NCI-H748 (cell line): ENCODE measurements at regions not wholly inside any gene's neighbourhood (a gene's known extent, or its start where the extent isn't known, plus 50 kb on each side); places are given as distances from the start of the nearest gene placed in this dataset.

ENCODE experiments used
- DNase-seq: peaks from one replicate; lab custom pipeline; 2025; ENCODE audit not compliant: unreplicated experiment; lab: John Stamatoyannopoulos, UW

GRCh38 chr3:10583798-10584708 is 78.7 kb upstream of the ATP2B2 start:
- no peak for DNase-seq

DNA sequence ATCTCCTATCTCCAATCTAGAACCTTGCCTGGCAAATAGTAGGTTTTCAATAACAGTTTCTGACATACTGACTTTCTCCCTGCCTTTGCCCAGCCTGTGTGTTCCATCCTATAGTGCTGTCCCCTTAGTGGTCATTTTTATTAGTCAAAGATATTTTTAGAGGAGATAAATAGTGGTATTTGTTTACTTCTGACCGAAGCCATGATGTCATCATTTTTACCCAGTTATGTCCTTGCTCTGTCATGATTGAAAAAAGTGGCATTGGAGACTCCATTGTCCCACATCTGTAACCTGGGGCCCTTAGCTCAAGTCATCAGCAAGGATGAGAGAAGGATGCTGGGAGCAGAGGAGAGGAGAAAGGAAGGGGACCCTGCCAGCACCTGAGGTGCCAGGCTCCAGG is 80.6 kb upstream of the ATP2B2 start:
- no peak for DNase-seq

DNA sequence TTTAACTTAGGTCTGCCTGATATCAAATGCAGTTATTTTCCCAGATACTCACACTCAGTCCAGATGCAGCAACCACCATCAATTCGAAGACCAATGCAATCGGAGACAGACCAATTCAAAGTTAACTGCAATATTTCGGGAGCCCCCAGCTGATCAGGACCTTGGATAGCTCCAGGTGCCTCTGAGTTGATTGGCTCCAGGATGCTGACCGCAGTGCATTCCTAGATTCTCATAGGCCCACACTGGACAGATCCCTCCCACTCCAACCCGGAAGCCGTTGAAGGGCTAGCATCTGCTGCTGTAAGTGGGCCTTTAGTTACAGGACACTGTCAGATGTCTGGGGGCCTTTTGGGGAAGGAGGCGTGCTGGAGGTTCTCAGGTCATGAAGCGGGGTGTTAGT is 89.5 kb upstream of the ATP2B2 start:
- no peak for DNase-seq

GRCh38 chr3:10596746-10597448 is 91.5 kb upstream of the ATP2B2 start:
- DNase-seq, result no peak

- DNase-seq, result no peak
These were observed 92.3 kb upstream of the ATP2B2 start for GRCh38 chr3:10597733-10598132.

DNA sequence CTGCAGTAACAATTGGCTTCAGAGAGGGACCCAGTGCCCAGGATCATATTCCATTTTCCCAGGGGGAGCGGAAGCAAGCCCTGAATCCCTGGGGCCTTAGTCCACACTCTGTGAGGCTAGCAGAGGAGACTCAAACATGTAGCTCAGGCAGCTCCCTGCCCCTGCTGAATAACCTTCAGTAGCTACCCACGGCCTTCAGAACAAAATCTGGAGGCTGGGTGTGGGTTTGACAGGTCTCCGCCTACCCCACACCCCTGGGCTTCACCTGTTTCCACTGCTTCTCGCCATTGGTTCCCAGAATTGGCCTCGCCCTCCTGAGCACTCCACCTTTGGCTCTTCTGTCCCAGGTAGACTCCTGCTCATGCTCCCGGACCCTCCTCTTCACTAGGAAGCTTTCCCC is 93.6 kb upstream of the ATP2B2 start:
- DNase-seq, result no peak

DNA sequence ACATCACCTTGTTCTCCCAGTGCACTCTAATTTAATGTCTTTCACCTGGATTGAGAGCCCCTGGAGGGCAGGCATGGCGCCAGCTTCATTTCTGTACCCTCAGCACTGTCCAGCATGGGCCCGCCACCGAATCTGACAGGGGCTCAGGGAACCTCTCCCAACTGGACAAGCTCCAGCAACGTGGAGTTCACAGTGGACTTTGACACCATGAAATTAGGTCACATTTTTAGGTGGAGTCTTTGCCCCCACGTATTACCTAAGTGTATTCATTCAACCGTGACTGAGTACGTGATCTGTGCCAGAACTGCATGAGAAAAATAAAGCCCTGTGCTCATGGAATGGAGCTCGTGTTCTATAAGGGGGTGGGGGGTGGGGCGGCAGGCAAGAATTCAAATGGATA is 94.1 kb upstream of the ATP2B2 start:
- DNase-seq, result peak; percentile 31

- DNase-seq, result no peak
These were observed 94.9 kb upstream of the ATP2B2 start for GRCh38 chr3:10600296-10600714.

DNA sequence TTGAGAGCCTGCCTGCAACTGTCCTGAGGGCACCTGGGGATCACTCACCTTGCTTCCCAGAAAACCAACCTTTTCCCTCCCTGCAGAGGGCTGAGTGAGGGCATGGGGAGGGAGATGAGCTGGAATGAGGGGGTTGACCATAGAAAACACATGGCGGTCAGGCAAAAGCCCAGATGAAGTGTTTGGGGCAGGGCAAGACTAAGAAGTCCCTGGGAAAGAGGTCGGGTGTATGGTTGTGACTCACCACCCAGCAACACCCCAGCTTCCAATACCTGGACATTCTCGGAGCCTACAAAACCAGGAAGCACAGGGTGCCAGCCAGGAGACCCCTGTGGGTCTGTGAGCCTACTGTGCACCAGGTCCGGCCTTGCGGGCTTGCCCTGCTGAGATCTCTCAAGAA is 95.3 kb upstream of the ATP2B2 start:
- DNase-seq, result no peak

DNA sequence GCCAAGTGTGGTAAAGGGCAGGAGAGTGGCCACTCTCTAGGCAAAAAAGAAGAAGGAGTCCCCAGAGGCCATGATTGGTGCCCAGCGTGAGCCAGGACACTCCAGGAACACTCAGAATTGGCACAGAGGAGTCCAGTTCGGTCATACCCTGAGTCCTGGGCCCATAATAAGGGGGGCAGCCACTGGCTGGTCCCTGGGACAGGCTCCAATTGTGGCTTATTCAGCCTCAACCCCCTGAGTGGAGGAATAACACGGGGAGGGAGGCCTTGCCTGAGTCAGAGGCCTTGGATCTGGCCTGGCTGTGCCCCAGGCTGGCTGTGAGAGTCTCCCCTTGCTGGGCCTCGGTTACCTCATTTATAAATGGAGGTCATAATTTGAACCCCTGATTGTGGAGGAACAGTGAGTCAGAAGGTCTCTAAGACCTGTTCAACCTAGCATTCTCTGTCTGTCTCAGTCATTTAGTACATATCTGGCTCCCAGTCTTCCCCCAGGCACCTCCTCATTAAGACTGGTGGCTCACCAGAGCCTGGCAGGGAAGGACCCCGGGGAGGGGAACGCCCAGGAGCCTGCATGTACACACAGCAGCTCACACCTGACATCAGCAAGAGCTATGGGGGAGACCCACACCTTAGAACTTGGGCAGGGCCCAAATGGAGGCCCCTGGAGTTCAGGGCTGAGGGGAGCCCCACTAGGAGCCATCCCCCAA is 95.9 kb upstream of the ATP2B2 start:
- no peak for DNase-seq

DNA sequence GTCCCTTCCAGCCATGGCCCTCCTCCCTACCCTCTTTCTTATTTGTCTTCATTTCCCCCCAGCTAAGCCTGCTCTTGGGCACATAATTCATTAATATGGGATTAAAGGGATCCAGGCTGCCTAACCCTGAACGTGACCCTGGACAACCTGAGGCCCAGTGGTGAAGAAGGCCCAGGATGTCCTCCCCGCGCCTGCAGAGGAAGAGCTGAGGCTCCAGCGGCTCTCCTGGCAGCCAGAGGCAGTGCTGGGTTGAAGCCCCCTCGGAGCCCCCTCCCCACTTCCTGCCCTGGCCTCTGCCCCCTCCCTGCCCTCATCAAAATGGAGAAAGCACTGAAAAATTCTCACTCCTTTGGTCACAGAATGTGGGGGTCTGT is 96.5 kb upstream of the ATP2B2 start:
- no peak for DNase-seq

GRCh38 chr3:10602271-10602670 is 96.9 kb upstream of the ATP2B2 start:
- DNase-seq, result no peak

- DNase-seq, result no peak
These were observed 97.7 kb upstream of the ATP2B2 start for GRCh38 chr3:10602769-10603768.

DNA sequence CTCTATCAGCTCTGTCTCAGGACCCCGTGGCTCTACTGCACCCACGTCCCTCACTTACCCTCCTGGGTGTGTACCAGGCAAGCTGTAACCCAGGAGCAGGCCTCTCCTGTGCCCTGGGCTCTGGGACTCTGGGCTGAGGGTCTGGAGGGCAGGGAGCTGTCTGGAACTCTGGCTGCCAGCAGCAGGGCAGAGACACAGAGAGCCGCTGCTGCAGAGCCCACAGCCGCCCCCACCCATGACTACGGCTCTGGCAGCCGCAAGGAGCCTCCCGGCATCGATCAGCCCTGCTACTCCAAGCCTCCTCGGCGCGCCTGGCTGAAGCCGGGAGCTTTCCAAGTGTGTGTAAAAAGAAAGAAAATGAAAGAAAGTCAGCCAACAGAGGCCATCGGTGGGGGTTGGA is 103.7 kb upstream of the ATP2B2 start:
- DNase-seq, result no peak

DNA sequence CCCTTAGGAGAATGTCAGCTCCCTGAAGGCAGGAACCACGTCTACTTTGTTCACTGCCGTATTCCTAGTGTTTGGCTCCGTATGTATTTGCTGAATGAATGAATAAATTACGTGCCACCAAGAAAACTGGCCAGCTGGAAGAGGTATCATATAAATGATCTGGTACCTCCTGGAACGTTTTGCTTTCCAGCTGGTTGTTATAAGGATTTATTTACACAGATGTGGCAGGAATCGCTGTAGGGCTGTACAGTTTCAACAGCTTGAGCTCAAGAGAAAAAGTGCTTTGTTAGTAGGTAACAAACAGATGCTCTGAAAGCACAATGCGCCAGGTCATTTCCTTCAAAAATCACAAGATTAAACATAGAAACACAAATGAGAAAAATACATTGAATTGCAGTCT is 108.8 kb upstream of the ATP2B2 start:
- DNase-seq, result peak; percentile 57

DNA sequence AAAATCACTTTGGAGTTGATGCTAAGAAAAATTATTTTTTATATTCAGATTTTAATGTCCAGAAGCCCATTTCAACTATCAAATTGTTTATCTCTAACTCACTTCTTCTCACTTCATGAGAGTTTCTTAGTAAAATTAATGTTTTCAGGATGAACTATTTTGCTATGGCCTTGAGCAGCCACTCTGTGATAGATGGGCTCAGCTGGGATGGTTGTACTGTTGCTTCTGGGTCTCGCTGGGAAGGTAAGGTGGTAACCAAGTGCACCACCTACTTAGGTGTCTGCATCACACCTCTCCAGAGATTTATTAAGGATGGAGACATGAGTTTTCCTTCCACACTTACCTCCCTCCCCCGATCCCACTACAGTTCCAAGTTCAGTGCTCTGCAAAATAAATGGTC is 110.3 kb upstream of the ATP2B2 start:
- DNase-seq, result no peak

GRCh38 chr3:10616321-10616720 is 110.9 kb upstream of the ATP2B2 start:
- no peak for DNase-seq

DNA sequence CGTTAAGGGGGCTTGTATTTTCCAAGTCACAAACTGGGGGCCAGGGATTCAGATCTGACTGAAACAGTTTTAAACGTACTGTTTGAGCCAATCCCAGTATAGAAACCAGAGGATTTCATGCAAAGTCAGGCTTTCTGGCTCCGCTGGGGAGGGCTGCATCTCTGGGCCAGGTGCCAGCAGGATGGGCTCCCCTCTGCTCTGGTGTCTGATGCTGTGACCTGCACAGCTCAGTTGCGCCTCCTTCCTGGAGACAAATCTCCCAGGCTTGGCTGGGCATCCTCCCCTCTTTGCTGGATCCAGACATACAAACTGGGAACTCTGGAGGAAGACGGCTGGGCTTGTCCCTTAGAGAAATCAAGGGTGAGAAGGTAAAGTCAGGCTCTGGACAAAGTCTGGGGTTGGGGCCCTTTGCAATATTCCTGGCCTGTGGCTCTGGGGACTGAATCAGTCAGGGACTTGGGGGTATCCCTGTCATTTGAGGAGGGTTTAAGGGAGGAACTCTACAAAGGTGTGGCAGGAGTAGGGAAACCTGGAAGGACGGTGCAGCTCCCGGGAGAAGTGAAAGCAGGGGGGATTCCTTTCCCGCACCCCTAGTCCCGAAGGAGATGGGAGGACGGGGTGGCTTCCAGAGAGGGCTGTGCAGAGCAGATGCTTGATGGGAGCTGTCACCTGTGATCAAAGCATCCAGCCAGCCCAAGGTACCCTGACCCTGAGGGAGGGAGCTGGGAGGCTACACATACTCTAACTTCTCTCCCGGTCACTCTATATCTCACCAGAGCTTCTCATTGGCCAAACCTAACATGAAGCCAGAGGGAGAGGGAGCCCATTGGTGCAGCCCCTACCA is 114.8 kb upstream of the ATP2B2 start:
- no peak for DNase-seq

DNA sequence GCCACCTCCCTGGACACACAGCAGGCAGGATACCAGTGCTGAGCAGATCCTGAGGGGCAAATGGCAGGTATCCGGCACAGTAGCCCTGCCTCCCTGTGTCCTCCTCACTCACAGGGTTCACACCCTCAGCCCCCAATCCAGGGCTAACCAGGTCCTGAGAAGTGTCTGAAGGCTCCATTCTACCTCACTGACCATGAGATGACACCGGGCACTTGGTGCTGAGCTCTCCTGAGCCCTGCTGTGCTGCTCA is 115.4 kb upstream of the ATP2B2 start:
- DNase-seq, result no peak
